ENCODE measurements at regions not wholly inside any gene's neighbourhood (a gene's known extent, or its start where the extent isn't known, plus 50 kb on each side); places are given as distances from the start of the nearest gene placed in this dataset.
"Not testable (repeated sequence)": the region's sequence is repeated elsewhere in the genome, so short reads cannot be mapped to it uniquely, and the experiment has no call there.

GRCh38 chr10:55233090-55233489 lies 432.1 kb upstream of the PCDH15 start:
- intact Hi-C loops (cut with DNase I) = no loop called here

GRCh38 chr10:55232553-55232952 lies 431.5 kb upstream of the PCDH15 start:
- intact Hi-C loops (cut with DNase I) = no loop called here

More at GRCh38 chr10:55233090-55233489, 432.1 kb upstream of the PCDH15 start:
- DNase-seq (ENCODE audit: low spot score) = no peak

GRCh38 chr10:55227967-55228366 lies 426.9 kb upstream of the PCDH15 start:
- intact Hi-C loops (cut with DNase I) = no loop called here
- no peak for DNase-seq (ENCODE audit: low spot score)

More at GRCh38 chr10:55232553-55232952, 431.5 kb upstream of the PCDH15 start:
- no peak for DNase-seq (ENCODE audit: low spot score)

GRCh38 chr10:55224007-55224781 lies 423.2 kb upstream of the PCDH15 start:
- DNase-seq (ENCODE audit: low spot score) = no peak
- intact Hi-C loops (cut with DNase I) = no loop called here

GRCh38 chr10:55223352-55223751 lies 422.3 kb upstream of the PCDH15 start:
- intact Hi-C loops (cut with DNase I) = no loop called here

GRCh38 chr10:55220975-55221374 lies 419.9 kb upstream of the PCDH15 start:
- intact Hi-C loops (cut with DNase I) = no loop called here
- DNase-seq (ENCODE audit: low spot score) = no peak

More at GRCh38 chr10:55223352-55223751, 422.3 kb upstream of the PCDH15 start:
- no peak for DNase-seq (ENCODE audit: low spot score)

- intact Hi-C loops (cut with DNase I) = no loop called here
- DNase-seq (ENCODE audit: low spot score) = no peak
These were observed 414.7 kb upstream of the PCDH15 start for GRCh38 chr10:55215699-55216098.

GRCh38 chr10:55214608-55215007 lies 413.6 kb upstream of the PCDH15 start:
- no peak for DNase-seq (ENCODE audit: low spot score)
- intact Hi-C loops (cut with DNase I) = no loop called here

- intact Hi-C loops (cut with DNase I) = no loop called here
- DNase-seq (ENCODE audit: low spot score) = no peak
These were observed 411.0 kb upstream of the PCDH15 start for GRCh38 chr10:55212051-55212450.

- no peak for DNase-seq (ENCODE audit: low spot score)
- intact Hi-C loops (cut with DNase I) = no loop called here
These were observed 402.8 kb upstream of the PCDH15 start for GRCh38 chr10:55203874-55204273.

GRCh38 chr10:55203319-55203718 lies 402.3 kb upstream of the PCDH15 start:
- intact Hi-C loops (cut with DNase I) = no loop called here
- no peak for DNase-seq (ENCODE audit: low spot score)

- intact Hi-C loops (cut with DNase I) = no loop called here
- DNase-seq (ENCODE audit: low spot score) = no peak
These were observed 399.0 kb upstream of the PCDH15 start for GRCh38 chr10:55200020-55200419.

GRCh38 chr10:55191236-55191860 lies 390.3 kb upstream of the PCDH15 start:
- DNase-seq (ENCODE audit: low spot score) = no peak
- intact Hi-C loops (cut with DNase I) = no loop called here

GRCh38 chr10:55183993-55184392 lies 383.0 kb upstream of the PCDH15 start:
- intact Hi-C loops (cut with DNase I) = no loop called here
- DNase-seq (ENCODE audit: low spot score) = no peak

- intact Hi-C loops (cut with DNase I) = no loop called here
- DNase-seq (ENCODE audit: low spot score) = no peak
These were observed 379.3 kb upstream of the PCDH15 start for GRCh38 chr10:55180357-55180756.

- intact Hi-C loops (cut with DNase I) = no loop called here
- no peak for DNase-seq (ENCODE audit: low spot score)
These were observed 373.4 kb upstream of the PCDH15 start for GRCh38 chr10:55174419-55174818.

- no peak for DNase-seq (ENCODE audit: low spot score)
- intact Hi-C loops (cut with DNase I) = no loop called here
These were observed 368.5 kb upstream of the PCDH15 start for GRCh38 chr10:55169493-55169892.

- DNase-seq (ENCODE audit: low spot score) = no peak
- intact Hi-C loops (cut with DNase I) = no loop called here
These were observed 367.3 kb upstream of the PCDH15 start for GRCh38 chr10:55168343-55168742.

GRCh38 chr10:55163388-55163979 lies 362.5 kb upstream of the PCDH15 start:
- intact Hi-C loops (cut with DNase I) = no loop called here
- no peak for DNase-seq (ENCODE audit: low spot score)

- DNase-seq (ENCODE audit: low spot score); intact Hi-C loops (cut with DNase I): not testable (repeated sequence)
These were observed 361.3 kb upstream of the PCDH15 start for GRCh38 chr10:55162321-55162720.

All from posterior vena cava (tissue), 2 donors.